GM12878 (cell line): ENCODE measurements at regions not wholly inside any gene's neighbourhood (a gene's known extent, or its start where the extent isn't known, plus 50 kb on each side); places are given as distances from the start of the nearest gene placed in this dataset.
"Not testable (repeated sequence)": the region's sequence is repeated elsewhere in the genome, so short reads cannot be mapped to it uniquely, and the experiment has no call there.

Experiments
- ATAC-seq: fragments of 200-7000 bp; cut with Tn5 transposase; 3 replicates; pipeline ENCODE4 v1.9.1; 2020; ENCODE audit warnings: mild to moderate bottlenecking, moderate library complexity
- BruUV-seq: library from RNA; stranded (reverse); fragments of 400-500 nt; replicated peaks from 2 replicates; lab custom pipeline; 2021; lab: Mats Ljungman, UMichigan
- CTCF ChIA-PET: fragments of 300-600 bp; sonication (Branson Sonifier 250); formaldehyde crosslinking; extraction: SDS; loops from one replicate; lab custom pipeline; 2021; ENCODE audit warnings: inconsistent platforms; lab: Yijun Ruan, JAX
- POLR2A ChIA-PET: fragments of 350-600 bp; formaldehyde crosslinking; extraction: SDS; loops from one replicate; lab custom pipeline; 2021; ENCODE audit warnings: inconsistent platforms; lab: Charles Lee
- RAD21 ChIA-PET: fragments of 300-600 bp; sonication (Branson Sonifier 250); formaldehyde crosslinking; loops from one replicate; lab custom pipeline; 2023; ENCODE audit warnings: antibody characterized with exemption; ENCODE audit not compliant: unreplicated experiment; lab: Charles Lee
- SMC1A ChIA-PET: fragments of 300-600 bp; sonication (Branson Sonifier 250); formaldehyde crosslinking; loops from one replicate; lab custom pipeline; 2023; ENCODE audit not compliant: unreplicated experiment, uncharacterized antibody; lab: Charles Lee
- DNase-seq: peaks from one replicate; pipeline ENCODE4 v3.0.0-alpha.2; 2011; ENCODE audit warnings: low read depth, low spot score
- FAIRE-seq: peaks from 3 replicates; lab custom pipeline; 2011; peaks lifted over from hg19 to GRCh38; lab: Jason Lieb, UNC
- H2AFZ ChIP-seq: 2 replicates; pipeline ENCODE4 v1.6.0; 2011; ENCODE audit warnings: low read depth, low read length, control low read depth; ENCODE audit not compliant: control insufficient read depth
- H3K27ac ChIP-seq: 2 replicates; pipeline ENCODE4 v1.5.1; 2011; ENCODE audit warnings: control low read depth; ENCODE audit not compliant: control insufficient read depth, insufficient read depth
- H3K27me3 ChIP-seq, 2 experiments: replicated peaks in 1 of 2; 2 replicates each; pipeline versions ENCODE4 v1.6.0 to v1.6.1; 2011; ENCODE audit warnings: low read length in 1 of 2; ENCODE audit not compliant: control insufficient read depth in 2 of 2, insufficient read depth in 2 of 2
- H3K36me3 ChIP-seq, 2 experiments: 2 replicates each; pipeline ENCODE4 v1.5.1; 2011; ENCODE audit warnings: low read length in 1 of 2; ENCODE audit not compliant: control insufficient read depth in 2 of 2, insufficient read depth in 2 of 2
- H3K4me1 ChIP-seq: 2 replicates; pipeline ENCODE4 v1.6.1; 2011; ENCODE audit warnings: mild to moderate bottlenecking, low read length, moderate library complexity, mixed read lengths; ENCODE audit not compliant: control insufficient read depth, insufficient read depth
- H3K4me2 ChIP-seq: 2 replicates; pipeline ENCODE4 v1.6.0; 2011; ENCODE audit warnings: control low read depth; ENCODE audit not compliant: control insufficient read depth, insufficient read depth
- H3K4me3 ChIP-seq: fragments of 200-600 bp; sonication (generic); 2 replicates; pipeline ENCODE4 v1.5.1; 2016
- H3K79me2 ChIP-seq: 2 replicates; pipeline ENCODE4 v1.6.0; 2011; ENCODE audit warnings: low read length; ENCODE audit not compliant: control insufficient read depth, insufficient read depth
- H3K9ac ChIP-seq: 2 replicates; pipeline ENCODE4 v1.8.0; 2011; ENCODE audit warnings: low read length, control low read depth, mixed read lengths; ENCODE audit not compliant: control insufficient read depth, insufficient read depth
- H3K9me3 ChIP-seq: replicated peaks from 3 replicates; pipeline ENCODE4 v1.5.1; 2011; ENCODE audit warnings: mild to moderate bottlenecking, low read length; ENCODE audit not compliant: control insufficient read depth, insufficient read depth
- H4K20me1 ChIP-seq: 2 replicates; pipeline ENCODE4 v1.6.0; 2011; ENCODE audit not compliant: control insufficient read depth, insufficient read depth
- WGBS: methylation state at CpG from one replicate; pipeline ENCODE4 v1.1.6; 2016; ENCODE audit warnings: low lambda C conversion rate; ENCODE audit not compliant: insufficient replicate concordance, insufficient coverage; ENCODE audit errors: missing lambda C conversion rate; 5-methylcytosine and 5-hydroxymethylcytosine counted together
- in situ Hi-C: fragments of 300-500 bp; cut with MboI; formaldehyde crosslinking; loops from 9 replicates; pipeline ENCODE4 v1.14.3; 2018; ENCODE audit warnings: mixed read lengths
- intact Hi-C: fragments of 100-400 bp; cut with micrococcal nuclease; formaldehyde crosslinking; loops from one replicate; pipeline ENCODE4 v1.14.2; 2022; ENCODE audit not compliant: unreplicated experiment

- H3K9ac ChIP-seq, CTCF ChIA-PET, H2AFZ ChIP-seq, H3K36me3 ChIP-seq, SMC1A ChIA-PET, H3K79me2 ChIP-seq, BruUV-seq, H3K9me3 ChIP-seq, ATAC-seq, RAD21 ChIA-PET, intact Hi-C loops, H3K4me3 ChIP-seq, DNase-seq, H3K4me2 ChIP-seq, H3K27ac ChIP-seq, H3K27me3 ChIP-seq, H4K20me1 ChIP-seq, FAIRE-seq, H3K4me1 ChIP-seq, POLR2A ChIA-PET: not testable (repeated sequence)
- no CpG with 5 or more reads among the region's 10 CpGs for WGBS
- in situ Hi-C loops: loop anchor here (25.0 kb wide), 1 partner anchor 290 kb away; no protein-coding TSS in a partner anchor
Observed at GRCh38 chr20:25797062-25797461, 100.4 kb upstream of the ZNF337 start.

- H3K4me3 ChIP-seq, BruUV-seq, H3K4me1 ChIP-seq, H3K79me2 ChIP-seq, FAIRE-seq, ATAC-seq, H3K27me3 ChIP-seq, H3K27ac ChIP-seq, H2AFZ ChIP-seq, H4K20me1 ChIP-seq, H3K9me3 ChIP-seq, SMC1A ChIA-PET, intact Hi-C loops, DNase-seq, H3K36me3 ChIP-seq, CTCF ChIA-PET, H3K9ac ChIP-seq, POLR2A ChIA-PET, H3K4me2 ChIP-seq, RAD21 ChIA-PET: not testable (repeated sequence)
- in situ Hi-C loops: loop anchor here (25.0 kb wide), 1 partner anchor 310 kb away; no protein-coding TSS in a partner anchor
- WGBS: 15% methylated on average over 3 of the region's 3 CpGs
Observed at GRCh38 chr20:25777241-25777640, 80.6 kb upstream of the ZNF337 start.

GRCh38 chr20:25774711-25775110 is 78.1 kb upstream of the ZNF337 start:
- FAIRE-seq, intact Hi-C loops, H3K27ac ChIP-seq, H3K79me2 ChIP-seq, ATAC-seq, BruUV-seq, POLR2A ChIA-PET, RAD21 ChIA-PET, H3K9ac ChIP-seq, CTCF ChIA-PET, H3K4me1 ChIP-seq, H4K20me1 ChIP-seq, SMC1A ChIA-PET, H3K4me3 ChIP-seq, H3K4me2 ChIP-seq, DNase-seq, H3K27me3 ChIP-seq, H3K36me3 ChIP-seq, H3K9me3 ChIP-seq, H2AFZ ChIP-seq: not testable (repeated sequence)
- WGBS: 79% methylated on average over 24 of the region's 24 CpGs
- in situ Hi-C loops: loop anchor here (25.0 kb wide), 1 partner anchor 313 kb away; no protein-coding TSS in a partner anchor

GRCh38 chr20:25774203-25774602 is 77.5 kb upstream of the ZNF337 start:
- in situ Hi-C loops, H3K4me3 ChIP-seq, FAIRE-seq, ATAC-seq, H3K36me3 ChIP-seq, RAD21 ChIA-PET, POLR2A ChIA-PET, BruUV-seq, intact Hi-C loops, H2AFZ ChIP-seq, H3K79me2 ChIP-seq, CTCF ChIA-PET, H3K4me2 ChIP-seq, H4K20me1 ChIP-seq, DNase-seq, H3K4me1 ChIP-seq, H3K9me3 ChIP-seq, H3K27ac ChIP-seq, H3K9ac ChIP-seq, SMC1A ChIA-PET, H3K27me3 ChIP-seq: not testable (repeated sequence)
- WGBS: 81% methylated on average over 13 of the region's 18 CpGs
